ENCODE measurements at regions not wholly inside any gene's neighbourhood (a gene's known extent, or its start where the extent isn't known, plus 50 kb on each side); places are given as distances from the start of the nearest gene placed in this dataset.

- no peak overlapping the region for H3K27ac ChIP-seq (ENCODE audit: low read depth, low read length)
- H3K9me2 ChIP-seq (replicated peaks; ENCODE audit: control insufficient read depth, low read length): no peaks in the 10 kb centered on the region
- H3K4me3 ChIP-seq (ENCODE audit: low read length): no peak overlapping the region
- no peaks in the 10 kb centered on the region for H3K79me2 ChIP-seq (ENCODE audit: control insufficient read depth, low read length)
- TF ChIP-seq EZH2phosphoT487 (IDR thresholded peaks at IDR 0.05; ENCODE audit: borderline replicate concordance, low read length): no peak
- TF ChIP-seq CTCF (IDR thresholded peaks at IDR 0.05; ENCODE audit: low read depth, low read length, poor library complexity, severe bottlenecking): no peak
- H3F3A ChIP-seq (ENCODE audit: control insufficient read depth, insufficient read depth): no peaks in the 10 kb centered on the region
- no peaks in the 10 kb centered on the region for H4K20me1 ChIP-seq (ENCODE audit: control insufficient read depth, insufficient read depth, low read depth, low read length)
- H3K4me2 ChIP-seq (ENCODE audit: low read length): no peak overlapping the region
- no peaks in the 10 kb centered on the region for H3K9me3 ChIP-seq (ENCODE audit: control insufficient read depth, insufficient read depth, low read length)
- H3K27me3 ChIP-seq (ENCODE audit: control insufficient read depth, low read length): no peaks in the 10 kb centered on the region
- no peaks in the 10 kb centered on the region for H3K36me3 ChIP-seq (ENCODE audit: control insufficient read depth, low read length)
- H3K4me1 ChIP-seq (ENCODE audit: control insufficient read depth, low read length): peaks cover 57% of the 10 kb centered on the region
Observed at GRCh38 chrX:1002611-1003010, 209.8 kb downstream of the CRLF2 start.

DNA sequence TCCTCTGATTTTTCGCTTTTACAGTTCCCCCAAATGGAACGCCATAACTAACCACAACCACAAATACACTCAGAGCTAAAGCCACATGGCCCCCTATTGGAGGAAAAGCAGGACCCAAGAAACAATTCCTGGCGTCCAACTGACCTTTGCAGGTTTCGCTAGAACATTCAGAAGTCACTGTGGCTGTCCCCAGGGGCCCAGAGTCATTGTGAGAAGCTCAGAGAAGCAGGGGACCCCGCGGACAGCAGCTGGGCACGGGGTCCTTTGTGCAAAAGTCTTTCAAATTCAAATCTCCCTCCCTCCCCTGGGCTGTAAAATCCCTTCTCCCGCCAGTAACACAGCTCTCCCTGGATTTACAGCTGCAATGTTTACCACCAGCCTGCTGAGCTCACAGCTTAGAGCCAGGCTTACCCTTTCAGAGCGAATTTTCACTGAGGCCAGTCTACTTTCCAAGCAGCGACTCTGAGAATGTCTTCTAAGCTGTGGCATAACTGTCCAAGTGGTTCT, 214.8 kb downstream of the CRLF2 start:
- H3F3A ChIP-seq (ENCODE audit: control insufficient read depth, insufficient read depth): peaks cover 8% of the 10 kb centered on the region
- peak overlapping the region; percentile 93 for H3K27ac ChIP-seq (ENCODE audit: low read depth, low read length)
- TF ChIP-seq EZH2phosphoT487 (IDR thresholded peaks at IDR 0.05; ENCODE audit: borderline replicate concordance, low read length): no peak
- no peak for TF ChIP-seq CTCF (IDR thresholded peaks at IDR 0.05; ENCODE audit: low read depth, low read length, poor library complexity, severe bottlenecking)
- H3K4me1 ChIP-seq (ENCODE audit: control insufficient read depth, low read length): peaks cover 43% of the 10 kb centered on the region
- H3K79me2 ChIP-seq (ENCODE audit: control insufficient read depth, low read length): no peaks in the 10 kb centered on the region
- H3K4me2 ChIP-seq (ENCODE audit: low read length): peak overlapping the region; percentile 42
- no peaks in the 10 kb centered on the region for H4K20me1 ChIP-seq (ENCODE audit: control insufficient read depth, insufficient read depth, low read depth, low read length)
- H3K9me2 ChIP-seq (replicated peaks; ENCODE audit: control insufficient read depth, low read length): no peaks in the 10 kb centered on the region
- H3K4me3 ChIP-seq (ENCODE audit: low read length): no peak overlapping the region
- H3K36me3 ChIP-seq (ENCODE audit: control insufficient read depth, low read length): no peaks in the 10 kb centered on the region
- no peaks in the 10 kb centered on the region for H3K27me3 ChIP-seq (ENCODE audit: control insufficient read depth, low read length)
- no peaks in the 10 kb centered on the region for H3K9me3 ChIP-seq (ENCODE audit: control insufficient read depth, insufficient read depth, low read length)

DNA sequence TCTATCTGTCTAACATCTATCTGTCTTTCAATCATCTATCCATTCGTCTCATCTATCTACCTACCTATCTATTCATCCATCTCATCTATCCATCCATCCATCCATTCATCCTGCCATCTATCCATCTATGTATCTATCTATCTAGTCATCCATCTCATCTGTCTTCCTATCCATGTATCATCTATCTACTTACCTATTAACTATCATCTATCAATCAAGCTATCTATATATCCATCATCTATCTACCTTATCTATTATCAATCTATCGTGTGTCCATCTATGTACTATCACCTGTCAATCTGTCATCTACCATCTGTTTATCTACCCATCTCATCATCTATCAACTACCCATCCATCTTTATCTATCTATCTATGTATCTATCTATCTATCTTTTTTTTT, 217.7 kb downstream of the CRLF2 start:
- Histone ChIP-seq H3K27me3 (ENCODE audit: control insufficient read depth, low read length) (no peaks in the 10 kb centered on the region), H3K9me3 (ENCODE audit: control insufficient read depth, insufficient read depth, low read length) (peaks cover 4% of the 10 kb centered on the region; the same call in 1 of the 2 replicates), H4K20me1 (ENCODE audit: control insufficient read depth, insufficient read depth, low read depth, low read length) (no peaks in the 10 kb centered on the region), H3K4me1 (ENCODE audit: control insufficient read depth, low read length) (peaks cover 38% of the 10 kb centered on the region), H3K9me2 (replicated peaks; ENCODE audit: control insufficient read depth, low read length) (no peaks in the 10 kb centered on the region), H3F3A (ENCODE audit: control insufficient read depth, insufficient read depth) (peaks cover 19% of the 10 kb centered on the region), H3K79me2 (ENCODE audit: control insufficient read depth, low read length) (no peaks in the 10 kb centered on the region), H3K36me3 (ENCODE audit: control insufficient read depth, low read length) (no peaks in the 10 kb centered on the region), H3K4me3 (ENCODE audit: low read length) (no peak overlapping the region), H3K27ac (ENCODE audit: low read depth, low read length) (no peak overlapping the region), H3K4me2 (ENCODE audit: low read length) (no peak overlapping the region)
- TF ChIP-seq EZH2phosphoT487 (IDR thresholded peaks at IDR 0.05; ENCODE audit: borderline replicate concordance, low read length) (no peak), CTCF (IDR thresholded peaks at IDR 0.05; ENCODE audit: low read depth, low read length, poor library complexity, severe bottlenecking) (no peak)

All from DOHH2 (cell line).